HCT116 (cell line): ENCODE measurements at regions not wholly inside any gene's neighbourhood (a gene's known extent, or its start where the extent isn't known, plus 50 kb on each side); places are given as distances from the start of the nearest gene placed in this dataset.

Experiments
- CTCF ChIP-seq, 3 experiments: fragments of 200-600 bp in 1 of 3; sonication (generic) in 1 of 3; IDR thresholded peaks in 2 of 3; conservative IDR thresholded peaks in 1 of 3; 2 replicates each; pipeline ENCODE4 v1.5.1; 2012 to 2017; ENCODE audit warnings: low read depth in 2 of 3, low read length in 2 of 3, antibody characterized with exemption in 1 of 3, borderline replicate concordance in 1 of 3, control low read depth in 1 of 3, mild to moderate bottlenecking in 1 of 3, mixed read lengths in 1 of 3, mixed run types in 1 of 3, moderate library complexity in 1 of 3; ENCODE audit not compliant: insufficient read depth in 1 of 3
- ELF1 ChIP-seq: IDR thresholded peaks from 2 replicates; pipeline ENCODE4 v1.6.1; 2012; ENCODE audit warnings: low read depth, borderline replicate concordance
- EZH2 ChIP-seq: fragments of 200-600 bp; sonication (generic); IDR thresholded peaks from 2 replicates; pipeline ENCODE4 v1.6.1; 2017; ENCODE audit warnings: antibody characterized with exemption, mixed run types
- EZH2phosphoT487 ChIP-seq: fragments of 200-600 bp; IDR thresholded peaks from 2 replicates; pipeline ENCODE4 v1.6.1; 2018; ENCODE audit warnings: antibody characterized with exemption, borderline replicate concordance
- FOSL1 ChIP-seq: IDR thresholded peaks from 2 replicates; pipeline ENCODE4 v1.6.1; 2012; ENCODE audit warnings: low read depth
- JUND ChIP-seq: IDR thresholded peaks from 2 replicates; pipeline ENCODE4 v1.6.1; 2012
- POLR2A ChIP-seq: IDR thresholded peaks from 2 replicates; pipeline ENCODE4 v1.7.0; 2011; ENCODE audit warnings: borderline replicate concordance; ENCODE audit not compliant: insufficient read depth, insufficient read length; ENCODE audit errors: extremely low read depth
- POLR2AphosphoS5 ChIP-seq: IDR thresholded peaks from 2 replicates; pipeline ENCODE4 v1.6.1; 2011; ENCODE audit warnings: mild to moderate bottlenecking, low read depth, low read length, moderate library complexity
- RAD21 ChIP-seq: IDR thresholded peaks from 2 replicates; pipeline ENCODE4 v1.6.1; 2012; ENCODE audit warnings: low read depth, mild to moderate bottlenecking
- SIN3A ChIP-seq: IDR thresholded peaks from 2 replicates; pipeline ENCODE4 v1.6.1; 2012; ENCODE audit warnings: low read depth
- YY1 ChIP-seq: IDR thresholded peaks from 2 replicates; pipeline ENCODE4 v1.6.1; 2011; ENCODE audit warnings: low read length, low read depth, moderate library complexity, mild to moderate bottlenecking; ENCODE audit not compliant: insufficient replicate concordance; ENCODE audit errors: extremely low read depth
- ZBTB33 ChIP-seq: IDR thresholded peaks from 2 replicates; pipeline ENCODE4 v1.6.1; 2011; ENCODE audit warnings: mild to moderate bottlenecking, low read length, moderate library complexity; ENCODE audit not compliant: insufficient replicate concordance; ENCODE audit errors: extremely low read depth
- TF ChIP-seq, protein P1 (sequence below): IDR thresholded peaks from 2 replicates; pipeline ENCODE4 v1.6.1; 2012

- TF ChIP-seq ZBTB33, result no peak
- TF ChIP-seq ELF1, result no peak
- no peak for TF ChIP-seq POLR2AphosphoS5
- TF ChIP-seq CTCF (IDR thresholded peaks at IDR 0.05 in 2 of 3, conservative IDR thresholded peaks at IDR 0.05 in 1 of 3; ENCODE audit: borderline replicate concordance in 1 of 3, insufficient read depth in 1 of 3, low read depth in 2 of 3, low read length in 2 of 3), result no peak
- TF ChIP-seq EZH2phosphoT487, result no peak
- no peak for TF ChIP-seq POLR2A
- TF ChIP-seq SIN3A, result no peak
- no peak for TF ChIP-seq FOSL1
- no peak for TF ChIP-seq JUND
- TF ChIP-seq EZH2, result no peak
- no peak for TF ChIP-seq RAD21
- TF ChIP-seq, protein P1, sequence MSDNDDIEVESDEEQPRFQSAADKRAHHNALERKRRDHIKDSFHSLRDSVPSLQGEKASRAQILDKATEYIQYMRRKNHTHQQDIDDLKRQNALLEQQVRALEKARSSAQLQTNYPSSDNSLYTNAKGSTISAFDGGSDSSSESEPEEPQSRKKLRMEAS, result no peak
- TF ChIP-seq YY1, result no peak
These were observed 388.3 kb downstream of the COG6 start for GRCh38 chr13:40043764-40044163.
